ENCODE measurements at regions not wholly inside any gene's neighbourhood (a gene's known extent, or its start where the extent isn't known, plus 50 kb on each side); places are given as distances from the start of the nearest gene placed in this dataset.

DNA sequence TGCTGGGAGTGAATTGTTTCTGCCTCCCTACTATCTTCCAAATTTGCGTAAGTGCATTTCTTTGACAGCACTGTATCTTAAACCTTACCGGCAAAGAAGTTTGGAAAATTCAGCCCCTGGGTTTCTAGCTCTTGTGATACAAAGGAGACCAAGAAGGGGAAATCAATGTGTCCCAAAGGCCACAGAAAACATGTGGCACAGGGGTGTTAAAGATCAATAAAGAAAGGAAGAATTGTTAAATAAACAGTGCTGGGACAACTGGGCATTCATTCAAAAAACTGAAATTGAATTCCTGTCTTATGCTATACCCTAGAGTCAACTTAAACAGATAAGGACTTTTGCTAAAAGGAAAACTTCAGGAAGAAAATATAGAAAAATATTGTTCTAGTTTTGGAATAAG is 328.1 kb downstream of the MAN2A1 start:
- ATAC-seq (ENCODE audit: insufficient read depth, low read depth): no peak
- H3K4me2 ChIP-seq (ENCODE audit: insufficient read depth, low read length): no peak overlapping the region
- no peaks in the 10 kb centered on the region for H3K27me3 ChIP-seq (ENCODE audit: insufficient read depth, low read length, poor library complexity)
- no peaks in the 10 kb centered on the region for H3K79me2 ChIP-seq (ENCODE audit: insufficient read depth, low read length)
- no peak overlapping the region for H3K4me3 ChIP-seq (ENCODE audit: low read depth in 1 of 2, low read length in 2 of 2)
- DNase-seq: no peak
- H3K27ac ChIP-seq (ENCODE audit: low read length): no peak overlapping the region
- no peaks in the 10 kb centered on the region for H3K9me3 ChIP-seq (ENCODE audit: insufficient read depth, low read length, severe bottlenecking)
- no peak overlapping the region for H2AFZ ChIP-seq (ENCODE audit: low read depth, low read length)
- TF ChIP-seq, protein P1, sequence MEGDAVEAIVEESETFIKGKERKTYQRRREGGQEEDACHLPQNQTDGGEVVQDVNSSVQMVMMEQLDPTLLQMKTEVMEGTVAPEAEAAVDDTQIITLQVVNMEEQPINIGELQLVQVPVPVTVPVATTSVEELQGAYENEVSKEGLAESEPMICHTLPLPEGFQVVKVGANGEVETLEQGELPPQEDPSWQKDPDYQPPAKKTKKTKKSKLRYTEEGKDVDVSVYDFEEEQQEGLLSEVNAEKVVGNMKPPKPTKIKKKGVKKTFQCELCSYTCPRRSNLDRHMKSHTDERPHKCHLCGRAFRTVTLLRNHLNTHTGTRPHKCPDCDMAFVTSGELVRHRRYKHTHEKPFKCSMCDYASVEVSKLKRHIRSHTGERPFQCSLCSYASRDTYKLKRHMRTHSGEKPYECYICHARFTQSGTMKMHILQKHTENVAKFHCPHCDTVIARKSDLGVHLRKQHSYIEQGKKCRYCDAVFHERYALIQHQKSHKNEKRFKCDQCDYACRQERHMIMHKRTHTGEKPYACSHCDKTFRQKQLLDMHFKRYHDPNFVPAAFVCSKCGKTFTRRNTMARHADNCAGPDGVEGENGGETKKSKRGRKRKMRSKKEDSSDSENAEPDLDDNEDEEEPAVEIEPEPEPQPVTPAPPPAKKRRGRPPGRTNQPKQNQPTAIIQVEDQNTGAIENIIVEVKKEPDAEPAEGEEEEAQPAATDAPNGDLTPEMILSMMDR (IDR thresholded peaks at IDR 0.05; ENCODE audit: borderline replicate concordance, extremely low read depth, low read length, poor library complexity, severe bottlenecking): no peak
- no peak for TF ChIP-seq EZH2 (IDR thresholded peaks at IDR 0.05; ENCODE audit: borderline replicate concordance, low read depth, low read length, severe bottlenecking)
- no peak overlapping the region for H3K9ac ChIP-seq (ENCODE audit: low read depth, low read length)
- H3K36me3 ChIP-seq (ENCODE audit: insufficient read depth, low read length): no peaks in the 10 kb centered on the region
- no peaks in the 10 kb centered on the region for H3K4me1 ChIP-seq (ENCODE audit: insufficient read depth, low read length)
- no peaks in the 10 kb centered on the region for H4K20me1 ChIP-seq (ENCODE audit: insufficient read depth, low read length)

DNA sequence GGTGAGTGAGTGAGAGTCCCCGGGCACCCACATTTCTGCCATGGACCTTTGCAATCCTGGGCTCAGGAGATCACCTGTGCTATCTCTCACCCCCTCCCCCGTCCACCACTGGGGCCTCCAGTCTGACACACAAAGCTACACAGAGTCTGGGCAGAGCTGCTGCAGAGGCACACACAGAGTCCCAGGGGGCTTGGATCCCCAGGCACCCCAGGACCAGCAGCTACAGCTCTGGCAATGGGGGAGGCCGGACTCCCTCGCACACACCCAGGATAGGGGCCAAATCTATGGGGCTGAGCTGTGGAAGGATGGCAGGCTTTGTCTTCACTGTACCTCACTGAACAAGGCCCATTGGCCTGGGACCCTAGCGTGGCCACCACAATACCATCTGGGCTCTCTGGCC is 328.8 kb downstream of the MAN2A1 start:
- ATAC-seq (ENCODE audit: insufficient read depth, low read depth) (no peak), DNase-seq (no peak)
- Histone ChIP-seq H3K4me3 (ENCODE audit: low read depth in 1 of 2, low read length in 2 of 2) (no peak overlapping the region), H3K4me2 (ENCODE audit: insufficient read depth, low read length) (no peak overlapping the region), H3K79me2 (ENCODE audit: insufficient read depth, low read length) (no peaks in the 10 kb centered on the region), H3K36me3 (ENCODE audit: insufficient read depth, low read length) (no peaks in the 10 kb centered on the region), H3K27me3 (ENCODE audit: insufficient read depth, low read length, poor library complexity) (no peaks in the 10 kb centered on the region), H3K9ac (ENCODE audit: low read depth, low read length) (no peak overlapping the region), H2AFZ (ENCODE audit: low read depth, low read length) (no peak overlapping the region), H3K9me3 (ENCODE audit: insufficient read depth, low read length, severe bottlenecking) (no peaks in the 10 kb centered on the region), H4K20me1 (ENCODE audit: insufficient read depth, low read length) (no peaks in the 10 kb centered on the region), H3K4me1 (ENCODE audit: insufficient read depth, low read length) (no peaks in the 10 kb centered on the region), H3K27ac (ENCODE audit: low read length) (no peak overlapping the region)
- TF ChIP-seq, protein P1 (IDR thresholded peaks at IDR 0.05; ENCODE audit: borderline replicate concordance, extremely low read depth, low read length, poor library complexity, severe bottlenecking): no peak
- TF ChIP-seq EZH2 (IDR thresholded peaks at IDR 0.05; ENCODE audit: borderline replicate concordance, low read depth, low read length, severe bottlenecking): no peak

DNA sequence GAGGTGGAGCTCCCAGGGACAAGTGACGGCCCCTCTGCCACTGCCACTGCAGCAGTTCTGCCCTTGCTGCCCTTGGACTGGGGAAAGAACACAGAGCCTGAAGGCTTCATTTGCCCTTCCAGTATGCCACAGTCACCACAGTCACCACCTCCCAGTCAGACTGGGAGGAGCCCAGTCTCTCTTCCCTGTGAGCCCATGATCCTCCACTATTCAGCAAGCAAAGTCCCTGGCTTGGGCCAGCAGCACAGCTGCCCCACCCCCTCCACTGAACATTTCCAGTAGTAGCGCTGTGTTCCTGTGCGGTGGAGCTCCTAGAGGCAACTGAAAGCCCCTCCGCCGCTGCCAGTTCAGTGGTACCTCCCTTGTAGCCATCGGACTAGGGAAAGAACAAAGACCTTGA is 329.4 kb downstream of the MAN2A1 start:
- Histone ChIP-seq H4K20me1 (ENCODE audit: insufficient read depth, low read length) (no peaks in the 10 kb centered on the region), H3K4me3 (ENCODE audit: low read depth in 1 of 2, low read length in 2 of 2) (no peak overlapping the region), H3K4me2 (ENCODE audit: insufficient read depth, low read length) (no peak overlapping the region), H3K27ac (ENCODE audit: low read length) (no peak overlapping the region), H3K4me1 (ENCODE audit: insufficient read depth, low read length) (no peaks in the 10 kb centered on the region), H2AFZ (ENCODE audit: low read depth, low read length) (no peak overlapping the region), H3K9ac (ENCODE audit: low read depth, low read length) (no peak overlapping the region), H3K36me3 (ENCODE audit: insufficient read depth, low read length) (no peaks in the 10 kb centered on the region), H3K9me3 (ENCODE audit: insufficient read depth, low read length, severe bottlenecking) (no peaks in the 10 kb centered on the region), H3K27me3 (ENCODE audit: insufficient read depth, low read length, poor library complexity) (no peaks in the 10 kb centered on the region), H3K79me2 (ENCODE audit: insufficient read depth, low read length) (no peaks in the 10 kb centered on the region)
- ATAC-seq (ENCODE audit: insufficient read depth, low read depth): no peak
- no peak for DNase-seq
- no peak for TF ChIP-seq EZH2 (IDR thresholded peaks at IDR 0.05; ENCODE audit: borderline replicate concordance, low read depth, low read length, severe bottlenecking)
- TF ChIP-seq, protein P1 (IDR thresholded peaks at IDR 0.05; ENCODE audit: borderline replicate concordance, extremely low read depth, low read length, poor library complexity, severe bottlenecking): no peak

DNA sequence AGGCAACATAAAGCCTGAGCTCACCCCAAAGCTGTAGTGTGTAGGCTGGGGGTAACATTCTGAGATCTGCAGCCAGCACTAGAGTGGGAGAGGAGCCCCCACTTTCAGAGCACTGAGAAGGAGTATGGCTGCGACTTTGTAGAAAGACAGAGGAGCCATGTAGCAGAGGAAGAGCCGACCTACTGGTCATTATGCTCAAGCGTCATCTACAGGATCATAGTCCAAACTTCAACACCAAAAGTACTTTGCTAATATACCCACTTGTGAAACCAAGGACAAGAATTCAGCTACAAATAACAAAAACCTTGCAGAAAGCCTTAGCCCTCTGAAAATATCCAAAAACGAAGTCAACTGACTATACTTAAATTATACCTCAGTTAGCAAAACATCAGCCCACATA is 330.1 kb downstream of the MAN2A1 start:
- ATAC-seq (ENCODE audit: insufficient read depth, low read depth) (no peak), DNase-seq (no peak)
- no peaks in the 10 kb centered on the region for H3K79me2 ChIP-seq (ENCODE audit: insufficient read depth, low read length)
- H4K20me1 ChIP-seq (ENCODE audit: insufficient read depth, low read length): no peaks in the 10 kb centered on the region
- H3K4me2 ChIP-seq (ENCODE audit: insufficient read depth, low read length): no peak overlapping the region
- H3K27me3 ChIP-seq (ENCODE audit: insufficient read depth, low read length, poor library complexity): no peaks in the 10 kb centered on the region
- H2AFZ ChIP-seq (ENCODE audit: low read depth, low read length): no peak overlapping the region
- H3K36me3 ChIP-seq (ENCODE audit: insufficient read depth, low read length): no peaks in the 10 kb centered on the region
- H3K27ac ChIP-seq (ENCODE audit: low read length): no peak overlapping the region
- no peak for TF ChIP-seq EZH2 (IDR thresholded peaks at IDR 0.05; ENCODE audit: borderline replicate concordance, low read depth, low read length, severe bottlenecking)
- TF ChIP-seq, protein P1 (IDR thresholded peaks at IDR 0.05; ENCODE audit: borderline replicate concordance, extremely low read depth, low read length, poor library complexity, severe bottlenecking): no peak
- H3K9me3 ChIP-seq (ENCODE audit: insufficient read depth, low read length, severe bottlenecking): no peaks in the 10 kb centered on the region
- H3K4me3 ChIP-seq (ENCODE audit: low read depth in 1 of 2, low read length in 2 of 2): no peak overlapping the region
- H3K9ac ChIP-seq (ENCODE audit: low read depth, low read length): no peak overlapping the region
- H3K4me1 ChIP-seq (ENCODE audit: insufficient read depth, low read length): no peaks in the 10 kb centered on the region

All from DND-41 (cell line).